ENCODE measurements at regions not wholly inside any gene's neighbourhood (a gene's known extent, or its start where the extent isn't known, plus 50 kb on each side); places are given as distances from the start of the nearest gene placed in this dataset.
"Not testable (repeated sequence)": the region's sequence is repeated elsewhere in the genome, so short reads cannot be mapped to it uniquely, and the experiment has no call there.

- not testable (repeated sequence) for TF ChIP-seq POLR2A, EP300 (IDR thresholded peaks at IDR 0.05)
These were observed 269.4 kb downstream of the CDY2B start for GRCh38 chrY:17610649-17611048.

Data from upper lobe of left lung (tissue), 4 donors.